ENCODE measurements at regions not wholly inside any gene's neighbourhood (a gene's known extent, or its start where the extent isn't known, plus 50 kb on each side); places are given as distances from the start of the nearest gene placed in this dataset.

DNA sequence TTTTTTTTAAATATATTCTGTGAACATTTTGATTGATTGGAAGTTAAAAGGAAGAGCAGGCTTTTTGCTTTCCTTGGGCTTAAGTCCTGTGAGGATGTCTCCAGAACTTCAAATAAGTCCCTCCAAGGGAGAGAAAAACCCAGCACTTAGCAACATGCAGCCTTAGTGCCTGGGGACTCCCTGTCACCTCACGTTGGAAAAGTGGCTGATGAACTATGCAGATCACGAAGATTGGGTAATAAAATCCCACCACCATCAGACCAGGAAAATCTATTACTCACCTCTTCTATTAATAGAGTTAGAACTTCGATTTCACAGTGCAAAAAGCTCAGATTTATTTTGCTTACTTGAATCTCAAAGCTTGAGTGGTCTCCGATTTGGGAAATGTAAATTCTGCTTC is 507.0 kb downstream of the MAT2B start:
- TF ChIP-seq EZH2phosphoT487 (IDR thresholded peaks at IDR 0.05; ENCODE audit: borderline replicate concordance, low read depth, low read length): no peak
- TF ChIP-seq CTCF (conservative IDR thresholded peaks at IDR 0.05; ENCODE audit: low read length): no peak
- Histone ChIP-seq H3K27ac (ENCODE audit: low read depth, low read length, poor library complexity, severe bottlenecking) (no peak overlapping the region), H3K4me2 (ENCODE audit: low read length) (no peak overlapping the region), H3K4me1 (ENCODE audit: insufficient read depth, low read length, poor library complexity, severe bottlenecking) (peaks cover 4% of the 10 kb centered on the region), H2AFZ (ENCODE audit: low read length) (peak overlapping the region; percentile 60; the same call in 1 of the 2 replicates), H4K20me1 (ENCODE audit: insufficient read depth, low read length) (no peaks in the 10 kb centered on the region), H3K9me3 (ENCODE audit: low read length) (no peaks in the 10 kb centered on the region), H3K9me2 (ENCODE audit: insufficient read depth, low read length) (no peaks in the 10 kb centered on the region), H3K4me3 (ENCODE audit: low read depth, low read length, poor library complexity, severe bottlenecking) (no peak overlapping the region), H3K79me2 (ENCODE audit: insufficient read depth, low read depth, low read length) (no peaks in the 10 kb centered on the region), H3K36me3 (ENCODE audit: insufficient read depth, low read length) (no peaks in the 10 kb centered on the region)
- CTCF ChIA-PET (ENCODE audit: unreplicated experiment): no interaction called here
- no peak for DNase-seq (ENCODE audit: low spot score)
- intact Hi-C loops (cut with micrococcal nuclease; ENCODE audit: unreplicated experiment): loop anchor here (5.0 kb wide), 1 partner anchor 1195 kb away; no protein-coding TSS in a partner anchor
- POLR2A ChIA-PET: no interaction called here
- BruUV-seq (replicated peaks): no TSS peak

DNA sequence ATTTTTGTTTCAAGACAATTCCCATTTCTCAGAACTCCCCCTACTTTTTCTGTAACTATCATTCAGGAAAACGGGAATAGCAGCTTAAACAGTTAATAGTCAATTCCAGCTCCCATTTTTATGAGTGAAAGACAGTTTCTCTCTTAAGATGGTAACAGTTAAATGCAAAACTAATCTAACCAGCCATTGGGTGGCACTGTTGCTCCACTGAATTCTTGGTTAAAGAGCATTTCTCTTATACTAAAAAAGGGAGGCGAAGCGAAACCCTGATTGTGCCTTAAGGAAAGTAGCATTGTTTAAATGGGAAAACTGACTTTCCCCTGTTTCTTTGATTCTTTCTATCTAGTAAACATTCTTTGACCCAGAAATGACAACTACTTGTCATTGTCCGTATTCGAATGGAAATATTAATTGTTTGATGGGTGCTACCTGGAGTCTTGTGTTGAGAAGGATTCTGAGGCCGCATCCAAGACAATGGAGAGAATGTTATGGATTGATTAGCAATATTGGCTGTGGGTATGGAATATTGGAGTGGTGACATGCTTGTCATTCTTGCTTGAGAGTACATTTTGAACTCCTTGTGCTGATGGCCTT is 507.8 kb downstream of the MAT2B start:
- BruUV-seq (replicated peaks): no TSS peak
- peak; percentile 68 for DNase-seq (ENCODE audit: low spot score)
- peak; percentile 89 for TF ChIP-seq CTCF (conservative IDR thresholded peaks at IDR 0.05; ENCODE audit: low read length)
- no peak for TF ChIP-seq EZH2phosphoT487 (IDR thresholded peaks at IDR 0.05; ENCODE audit: borderline replicate concordance, low read depth, low read length)
- H3K9me3 ChIP-seq (ENCODE audit: low read length): no peaks in the 10 kb centered on the region
- no peaks in the 10 kb centered on the region for H3K9me2 ChIP-seq (ENCODE audit: insufficient read depth, low read length)
- no peaks in the 10 kb centered on the region for H4K20me1 ChIP-seq (ENCODE audit: insufficient read depth, low read length)
- POLR2A ChIA-PET: interaction anchor here (0.6 kb wide), 1 partner anchor 15 kb away, joined by 3 read pairs; no protein-coding TSS in a partner anchor
- H3K4me2 ChIP-seq (ENCODE audit: low read length): no peak overlapping the region
- H3K36me3 ChIP-seq (ENCODE audit: insufficient read depth, low read length): no peaks in the 10 kb centered on the region
- CTCF ChIA-PET (ENCODE audit: unreplicated experiment): no interaction called here
- peaks cover 4% of the 10 kb centered on the region for H3K4me1 ChIP-seq (ENCODE audit: insufficient read depth, low read length, poor library complexity, severe bottlenecking)
- H2AFZ ChIP-seq (ENCODE audit: low read length): peak overlapping the region; percentile 60; the same call in 1 of the 2 replicates
- intact Hi-C loops (cut with micrococcal nuclease; ENCODE audit: unreplicated experiment): loop anchor here (1.0 to 5.0 kb wide), 2 partner anchors 491 to 1194 kb away; no protein-coding TSS in a partner anchor
- no peak overlapping the region for H3K27ac ChIP-seq (ENCODE audit: low read depth, low read length, poor library complexity, severe bottlenecking)
- H3K4me3 ChIP-seq (ENCODE audit: low read depth, low read length, poor library complexity, severe bottlenecking): no peak overlapping the region
- H3K79me2 ChIP-seq (ENCODE audit: insufficient read depth, low read depth, low read length): no peaks in the 10 kb centered on the region

GRCh38 chr5:164020116-164020515 is 514.7 kb downstream of the MAT2B start:
- H3K4me3 ChIP-seq (ENCODE audit: low read depth, low read length, poor library complexity, severe bottlenecking): no peak overlapping the region
- ChIA-PET POLR2A (interaction anchor here (1.6 kb wide), 1 partner anchor 18 kb away, joined by 4 read pairs; no protein-coding TSS in a partner anchor), CTCF (ENCODE audit: unreplicated experiment) (no interaction called here)
- H3K27ac ChIP-seq (ENCODE audit: low read depth, low read length, poor library complexity, severe bottlenecking): no peak overlapping the region
- BruUV-seq (replicated peaks): no TSS peak
- no peaks in the 10 kb centered on the region for H3K4me1 ChIP-seq (ENCODE audit: insufficient read depth, low read length, poor library complexity, severe bottlenecking)
- no peaks in the 10 kb centered on the region for H3K79me2 ChIP-seq (ENCODE audit: insufficient read depth, low read depth, low read length)
- H3K9me2 ChIP-seq (ENCODE audit: insufficient read depth, low read length): no peaks in the 10 kb centered on the region
- no peak overlapping the region for H3K4me2 ChIP-seq (ENCODE audit: low read length)
- TF ChIP-seq EZH2phosphoT487 (IDR thresholded peaks at IDR 0.05; ENCODE audit: borderline replicate concordance, low read depth, low read length): no peak
- no peak for TF ChIP-seq CTCF (conservative IDR thresholded peaks at IDR 0.05; ENCODE audit: low read length)
- DNase-seq (ENCODE audit: low spot score): no peak
- H3K9me3 ChIP-seq (ENCODE audit: low read length): no peaks in the 10 kb centered on the region
- no peaks in the 10 kb centered on the region for H3K36me3 ChIP-seq (ENCODE audit: insufficient read depth, low read length)
- no peak overlapping the region for H2AFZ ChIP-seq (ENCODE audit: low read length)
- intact Hi-C loops (cut with micrococcal nuclease; ENCODE audit: unreplicated experiment): no loop called here
- H4K20me1 ChIP-seq (ENCODE audit: insufficient read depth, low read length): no peaks in the 10 kb centered on the region
